Loucy (cell line): ENCODE measurements at regions not wholly inside any gene's neighbourhood (a gene's known extent, or its start where the extent isn't known, plus 50 kb on each side); places are given as distances from the start of the nearest gene placed in this dataset.
"Not testable (repeated sequence)": the region's sequence is repeated elsewhere in the genome, so short reads cannot be mapped to it uniquely, and the experiment has no call there.

ENCODE experiments used
- CTCF ChIP-seq: fragments of 200-600 bp; sonication (generic); conservative IDR thresholded peaks from 2 replicates; pipeline ENCODE4 v1.5.1; 2014; ENCODE audit warnings: mild to moderate bottlenecking, antibody characterized with exemption, low read length
- EZH2phosphoT487 ChIP-seq: fragments of 200-600 bp; IDR thresholded peaks from 2 replicates; pipeline ENCODE4 v1.6.1; 2018; ENCODE audit warnings: antibody characterized with exemption, mild to moderate bottlenecking, moderate library complexity, borderline replicate concordance

- not testable (repeated sequence) for TF ChIP-seq CTCF, EZH2phosphoT487
Observed at GRCh38 chr2:123805746-123806145, 219.3 kb upstream of the CNTNAP5 start.
